ENCODE measurements at regions not wholly inside any gene's neighbourhood (a gene's known extent, or its start where the extent isn't known, plus 50 kb on each side); places are given as distances from the start of the nearest gene placed in this dataset.

DNA sequence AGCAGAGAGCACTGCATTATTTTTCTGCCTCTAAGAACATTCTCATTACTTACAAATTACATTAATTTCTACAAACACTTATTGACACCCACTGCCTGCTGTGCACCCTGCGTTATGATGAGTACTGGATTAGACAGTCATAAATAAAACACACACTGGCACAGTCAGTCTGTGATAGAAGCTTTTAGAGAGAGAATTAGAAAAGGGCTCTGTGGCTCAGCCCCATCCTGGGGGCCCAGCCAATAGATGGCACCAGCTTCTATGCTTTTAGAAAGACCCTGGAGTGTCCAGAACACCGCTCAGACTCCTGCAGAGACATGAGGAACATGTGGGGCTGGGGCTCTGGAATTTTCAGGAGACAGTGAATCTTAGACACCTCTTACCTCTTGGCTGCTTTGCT is 61.0 kb upstream of the RAPGEF1 start:
- no peak for TF ChIP-seq POLR2A (IDR thresholded peaks at IDR 0.05)
- no peak for TF ChIP-seq CTCF (IDR thresholded peaks at IDR 0.05)

All from right lobe of liver (tissue), 4 donors.